ENCODE measurements at regions not wholly inside any gene's neighbourhood (a gene's known extent, or its start where the extent isn't known, plus 50 kb on each side); places are given as distances from the start of the nearest gene placed in this dataset.
"Not testable (repeated sequence)": the region's sequence is repeated elsewhere in the genome, so short reads cannot be mapped to it uniquely, and the experiment has no call there.

- peak; percentile 90 to 95 for ATAC-seq
These were observed 352.4 kb upstream of the ARHGEF26 start for GRCh38 chr3:153768561-153769469.

GRCh38 chr3:153783106-153783505 lies 338.1 kb upstream of the ARHGEF26 start:
- H3K4me3 ChIP-seq = no peak overlapping the region
- no peak for DNase-seq
- no peaks in the 10 kb centered on the region for H3K9me3 ChIP-seq
- intact Hi-C loops (cut with DNase I) = no loop called here
- no peaks in the 10 kb centered on the region for H3K27me3 ChIP-seq (ENCODE audit: low read depth)
- no peaks in the 10 kb centered on the region for H3K36me3 ChIP-seq
- ATAC-seq = no peak
- H3K27ac ChIP-seq = no peak overlapping the region
- H3K4me1 ChIP-seq = no peaks in the 10 kb centered on the region
- TF ChIP-seq, protein P1, sequence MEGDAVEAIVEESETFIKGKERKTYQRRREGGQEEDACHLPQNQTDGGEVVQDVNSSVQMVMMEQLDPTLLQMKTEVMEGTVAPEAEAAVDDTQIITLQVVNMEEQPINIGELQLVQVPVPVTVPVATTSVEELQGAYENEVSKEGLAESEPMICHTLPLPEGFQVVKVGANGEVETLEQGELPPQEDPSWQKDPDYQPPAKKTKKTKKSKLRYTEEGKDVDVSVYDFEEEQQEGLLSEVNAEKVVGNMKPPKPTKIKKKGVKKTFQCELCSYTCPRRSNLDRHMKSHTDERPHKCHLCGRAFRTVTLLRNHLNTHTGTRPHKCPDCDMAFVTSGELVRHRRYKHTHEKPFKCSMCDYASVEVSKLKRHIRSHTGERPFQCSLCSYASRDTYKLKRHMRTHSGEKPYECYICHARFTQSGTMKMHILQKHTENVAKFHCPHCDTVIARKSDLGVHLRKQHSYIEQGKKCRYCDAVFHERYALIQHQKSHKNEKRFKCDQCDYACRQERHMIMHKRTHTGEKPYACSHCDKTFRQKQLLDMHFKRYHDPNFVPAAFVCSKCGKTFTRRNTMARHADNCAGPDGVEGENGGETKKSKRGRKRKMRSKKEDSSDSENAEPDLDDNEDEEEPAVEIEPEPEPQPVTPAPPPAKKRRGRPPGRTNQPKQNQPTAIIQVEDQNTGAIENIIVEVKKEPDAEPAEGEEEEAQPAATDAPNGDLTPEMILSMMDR (IDR thresholded peaks at IDR 0.05) = no peak

More at GRCh38 chr3:153768561-153769469, 352.4 kb upstream of the ARHGEF26 start:
- no peaks in the 10 kb centered on the region for H3K9me3 ChIP-seq
- no peaks in the 10 kb centered on the region for H3K4me1 ChIP-seq
- TF ChIP-seq, protein P1 (IDR thresholded peaks at IDR 0.05) = peak; percentile 83
- no peak overlapping the region for H3K27ac ChIP-seq
- no peaks in the 10 kb centered on the region for H3K27me3 ChIP-seq (ENCODE audit: low read depth)
- no peak for DNase-seq
- H3K4me3 ChIP-seq = no peak overlapping the region
- intact Hi-C loops (cut with DNase I) = loop anchor here (10.0 kb wide), 1 partner anchor 734 kb away; no protein-coding TSS in a partner anchor
- H3K36me3 ChIP-seq = no peaks in the 10 kb centered on the region

DNA sequence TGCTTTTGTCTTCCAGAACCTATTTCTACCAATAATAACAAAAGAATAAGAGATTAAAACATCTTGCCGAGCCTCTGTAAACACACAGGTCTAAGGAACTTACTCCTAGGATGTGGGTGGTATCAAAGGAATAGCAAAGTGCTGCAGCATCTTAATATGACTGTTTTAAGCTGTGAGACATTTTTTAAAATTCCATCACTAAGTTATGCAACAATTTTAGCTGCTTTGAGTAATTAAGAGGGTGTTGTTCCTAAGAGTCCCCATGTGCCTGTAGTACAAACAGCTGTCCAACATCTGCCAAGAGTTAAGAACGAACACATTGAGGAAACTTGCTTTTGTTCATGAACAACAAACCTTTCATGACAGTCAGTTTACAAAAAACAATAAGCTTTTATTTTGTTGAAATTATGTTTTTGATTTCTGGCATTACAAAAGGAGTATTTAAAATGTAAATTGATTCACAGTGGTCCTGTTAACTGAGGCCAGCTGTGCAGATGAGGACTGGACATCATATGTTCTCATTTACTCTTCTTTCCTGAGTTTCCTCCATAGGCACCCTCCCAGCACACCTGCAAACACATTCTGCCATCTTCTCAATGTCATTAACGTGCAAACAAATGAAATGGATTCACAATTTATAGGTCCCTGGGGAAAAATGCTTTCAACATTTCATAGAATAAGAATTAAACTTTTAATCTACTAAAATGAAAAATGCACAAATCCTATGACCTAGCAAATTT lies 337.3 kb upstream of the ARHGEF26 start:
- Histone ChIP-seq H3K36me3 (no peaks in the 10 kb centered on the region), H3K9me3 (no peaks in the 10 kb centered on the region), H3K27ac (no peak overlapping the region), H3K4me1 (no peaks in the 10 kb centered on the region), H3K27me3 (ENCODE audit: low read depth) (no peaks in the 10 kb centered on the region), H3K4me3 (no peak overlapping the region)
- intact Hi-C loops (cut with DNase I) = no loop called here
- TF ChIP-seq, protein P1 (IDR thresholded peaks at IDR 0.05) = no peak
- no peak for DNase-seq
- ATAC-seq = peak in 1 of 2 donors; percentile 21

- Histone ChIP-seq H3K27me3 (ENCODE audit: low read depth) (no peaks in the 10 kb centered on the region), H3K27ac (no peak overlapping the region), H3K9me3 (no peaks in the 10 kb centered on the region), H3K4me3 (no peak overlapping the region), H3K36me3 (no peaks in the 10 kb centered on the region), H3K4me1 (no peaks in the 10 kb centered on the region)
- TF ChIP-seq, protein P1 (IDR thresholded peaks at IDR 0.05) = no peak
- DNase-seq (no peak), ATAC-seq (no peak)
- intact Hi-C loops (cut with DNase I) = no loop called here
These were observed 335.3 kb upstream of the ARHGEF26 start for GRCh38 chr3:153785901-153786300.

- H3K27me3 ChIP-seq (ENCODE audit: low read depth) = no peaks in the 10 kb centered on the region
- intact Hi-C loops (cut with DNase I) = no loop called here
- no peak for ATAC-seq
- no peaks in the 10 kb centered on the region for H3K9me3 ChIP-seq
- H3K4me3 ChIP-seq = no peak overlapping the region
- H3K36me3 ChIP-seq = no peaks in the 10 kb centered on the region
- no peak overlapping the region for H3K27ac ChIP-seq
- no peaks in the 10 kb centered on the region for H3K4me1 ChIP-seq
- no peak for DNase-seq
- TF ChIP-seq, protein P1 (IDR thresholded peaks at IDR 0.05) = no peak
These were observed 331.8 kb upstream of the ARHGEF26 start for GRCh38 chr3:153789380-153789779.

DNA sequence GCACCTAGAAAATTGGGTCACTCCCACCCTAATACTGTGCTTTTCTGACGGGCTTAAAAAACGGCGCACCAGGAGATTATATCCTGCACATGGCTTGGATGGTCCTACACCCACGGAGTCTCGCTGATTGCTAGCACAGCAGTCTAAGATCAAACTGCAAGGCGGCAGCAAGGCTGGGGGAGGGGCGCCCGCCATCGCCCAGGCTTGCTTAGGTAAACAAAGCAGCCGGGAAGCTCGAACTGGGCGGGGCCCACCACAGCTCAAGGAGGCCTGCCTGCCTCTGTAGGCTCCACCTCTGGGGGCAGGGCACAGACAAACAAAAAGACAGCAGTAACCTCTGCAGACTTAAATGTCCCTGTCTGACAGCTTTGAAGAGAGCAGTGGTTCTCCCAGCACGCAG lies 324.1 kb upstream of the ARHGEF26 start:
- ATAC-seq; H3K4me3 ChIP-seq; H3K4me1 ChIP-seq; DNase-seq; H3K27me3 ChIP-seq (ENCODE audit: low read depth); H3K9me3 ChIP-seq; intact Hi-C loops (cut with DNase I); H3K27ac ChIP-seq; H3K36me3 ChIP-seq: not testable (repeated sequence)
